ENCODE measurements at regions not wholly inside any gene's neighbourhood (a gene's known extent, or its start where the extent isn't known, plus 50 kb on each side); places are given as distances from the start of the nearest gene placed in this dataset.

DNA sequence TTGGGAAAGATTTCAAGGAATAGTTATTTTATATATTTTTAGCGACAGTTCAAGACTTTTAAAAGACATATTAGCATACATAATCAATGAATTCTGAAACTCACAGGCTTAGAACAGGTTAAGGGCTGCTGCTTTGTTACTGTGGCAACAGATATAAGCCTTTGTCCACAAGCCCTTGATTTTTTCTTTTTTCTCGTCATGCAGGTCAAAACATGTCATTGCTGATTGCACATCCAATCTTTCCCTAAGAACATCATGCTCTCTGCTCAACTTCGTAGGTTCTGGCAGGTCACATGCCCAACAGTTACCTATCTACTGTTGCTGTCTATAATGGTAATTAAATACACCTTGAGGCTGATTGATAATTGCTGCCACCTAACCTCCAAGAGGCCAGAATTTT lies 172.5 kb upstream of the PTPRD start:
- TF ChIP-seq EZH2 (IDR thresholded peaks at IDR 0.05; ENCODE audit: low read length, unreplicated experiment) (no peak), CTCF (conservative IDR thresholded peaks at IDR 0.05; ENCODE audit: low read depth, low read length) (no peak)
